Stromal cell of bone marrow (primary cell): ENCODE measurements at regions not wholly inside any gene's neighbourhood (a gene's known extent, or its start where the extent isn't known, plus 50 kb on each side); places are given as distances from the start of the nearest gene placed in this dataset.

Experiments used
- DNase-seq: peaks from one replicate; pipeline ENCODE4 v3.0.0-alpha.2; 2012; ENCODE audit warnings: low read depth

GRCh38 chr10:78963074-78964034 is 105.4 kb upstream of the ZMIZ1 start:
- DNase-seq: no peak

GRCh38 chr10:78964274-78964951 is 104.4 kb upstream of the ZMIZ1 start:
- no peak for DNase-seq

- DNase-seq: no peak
Observed at GRCh38 chr10:78964952-78965633, 103.7 kb upstream of the ZMIZ1 start.

- DNase-seq: no peak
Observed at GRCh38 chr10:78966182-78966787, 102.5 kb upstream of the ZMIZ1 start.

- no peak for DNase-seq
Observed at GRCh38 chr10:78966844-78967488, 101.8 kb upstream of the ZMIZ1 start.

GRCh38 chr10:78968300-78968942 is 100.3 kb upstream of the ZMIZ1 start:
- no peak for DNase-seq

GRCh38 chr10:78968943-78969342 is 99.8 kb upstream of the ZMIZ1 start:
- no peak for DNase-seq

- no peak for DNase-seq
Observed at GRCh38 chr10:78969719-78970118, 99.0 kb upstream of the ZMIZ1 start.

- DNase-seq: no peak
Observed at GRCh38 chr10:78970261-78970660, 98.5 kb upstream of the ZMIZ1 start.

- DNase-seq: no peak
Observed at GRCh38 chr10:78971094-78971682, 97.6 kb upstream of the ZMIZ1 start.

- peak; percentile 92 for DNase-seq
Observed at GRCh38 chr10:78972160-78972946, 96.4 kb upstream of the ZMIZ1 start.

- peak; percentile 93 for DNase-seq
Observed at GRCh38 chr10:78972947-78973900, 95.5 kb upstream of the ZMIZ1 start.

- no peak for DNase-seq
Observed at GRCh38 chr10:78973901-78974616, 94.7 kb upstream of the ZMIZ1 start.

- peak; percentile 85 for DNase-seq
Observed at GRCh38 chr10:78974617-78975317, 94.0 kb upstream of the ZMIZ1 start.

GRCh38 chr10:78975926-78976325 is 92.8 kb upstream of the ZMIZ1 start:
- DNase-seq: no peak

GRCh38 chr10:78976825-78977755 is 91.7 kb upstream of the ZMIZ1 start:
- no peak for DNase-seq
